SU-DHL-6 (cell line): ENCODE measurements at regions not wholly inside any gene's neighbourhood (a gene's known extent, or its start where the extent isn't known, plus 50 kb on each side); places are given as distances from the start of the nearest gene placed in this dataset.

ENCODE experiments used
- CTCF ChIP-seq: fragments of 200-600 bp; sonication (generic); IDR thresholded peaks from one replicate; pipeline ENCODE4 v1.5.1; 2017; ENCODE audit warnings: antibody characterized with exemption, mild to moderate bottlenecking, low read length, moderate library complexity; ENCODE audit not compliant: insufficient read depth, poor library complexity, severe bottlenecking
- EZH2phosphoT487 ChIP-seq: fragments of 200-600 bp; sonication (generic), shearing (Covaris generic); conservative IDR thresholded peaks from 2 replicates; pipeline ENCODE4 v1.6.1; 2018; ENCODE audit warnings: mild to moderate bottlenecking, antibody characterized with exemption, low read length, moderate library complexity, mixed read lengths

- no peak for TF ChIP-seq CTCF
- no peak for TF ChIP-seq EZH2phosphoT487
Observed at GRCh38 chr21:25518491-25518911, 88.8 kb downstream of the MRPL39 start.
